ENCODE measurements at regions not wholly inside any gene's neighbourhood (a gene's known extent, or its start where the extent isn't known, plus 50 kb on each side); places are given as distances from the start of the nearest gene placed in this dataset.
"Not testable (repeated sequence)": the region's sequence is repeated elsewhere in the genome, so short reads cannot be mapped to it uniquely, and the experiment has no call there.

DNA sequence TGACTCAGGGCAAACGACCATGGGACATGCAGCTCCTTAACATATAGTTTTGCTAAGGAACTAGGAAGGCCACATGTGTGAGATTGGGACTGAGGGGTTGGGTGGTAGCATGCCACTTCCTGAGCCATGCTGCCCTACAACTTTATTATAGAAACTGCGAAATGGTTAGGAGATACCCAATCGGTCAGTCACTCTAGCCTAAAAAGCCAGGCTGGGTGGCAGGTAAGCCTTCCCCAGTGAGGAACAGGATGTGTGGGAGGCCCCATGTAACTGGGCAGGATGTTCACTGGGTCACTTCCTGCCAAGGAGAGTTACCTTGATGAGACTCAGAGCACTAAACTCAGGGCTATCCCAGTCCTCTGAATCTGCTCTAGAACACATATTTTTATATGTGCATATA, 123.5 kb downstream of the MAP3K7 start:
- no peak for DNase-seq
- intact Hi-C loops (cut with DNase I), result no loop called here
- no peak for ATAC-seq

DNA sequence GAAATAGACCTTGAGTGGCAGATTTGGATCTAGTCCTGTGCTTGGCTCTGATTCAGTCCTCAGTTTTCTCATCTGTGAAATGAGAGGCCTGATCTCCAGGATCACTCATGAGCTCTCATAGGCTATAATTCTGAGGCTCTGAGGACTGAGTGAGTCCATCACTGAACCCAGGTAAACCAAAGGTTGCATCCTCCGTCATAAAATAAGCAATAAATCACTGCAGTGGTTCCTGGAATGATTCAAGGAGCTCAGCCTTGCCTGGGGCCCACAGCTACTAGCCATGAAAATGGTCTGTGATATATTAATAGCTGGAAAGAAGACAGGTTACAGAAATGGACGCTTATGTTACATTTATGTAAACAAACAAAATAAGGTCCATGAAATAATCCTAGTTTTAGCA, 124.8 kb downstream of the MAP3K7 start:
- no peak for DNase-seq
- intact Hi-C loops (cut with DNase I), result no loop called here
- ATAC-seq, result no peak

DNA sequence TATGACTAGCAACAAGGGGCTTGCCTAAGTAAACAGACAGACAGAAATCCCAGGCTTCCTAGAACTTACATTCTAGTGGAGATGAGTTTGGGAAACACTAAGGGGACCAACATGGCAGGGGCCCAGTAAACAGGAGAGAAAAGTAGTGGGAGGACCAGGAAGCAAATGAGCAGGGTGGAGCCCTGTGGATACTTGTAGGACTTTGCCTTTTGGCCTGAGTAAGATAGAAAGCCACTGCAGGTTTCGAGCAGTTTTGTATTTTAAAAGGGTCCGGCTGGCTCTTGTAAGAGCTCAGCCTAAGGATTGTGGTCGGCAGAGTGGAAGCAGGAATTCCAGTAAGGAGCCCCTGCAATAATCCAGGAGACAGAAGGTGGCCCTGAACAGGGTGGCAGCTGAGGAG, 125.5 kb downstream of the MAP3K7 start:
- intact Hi-C loops (cut with DNase I), result no loop called here
- ATAC-seq, result no peak
- DNase-seq, result no peak

DNA sequence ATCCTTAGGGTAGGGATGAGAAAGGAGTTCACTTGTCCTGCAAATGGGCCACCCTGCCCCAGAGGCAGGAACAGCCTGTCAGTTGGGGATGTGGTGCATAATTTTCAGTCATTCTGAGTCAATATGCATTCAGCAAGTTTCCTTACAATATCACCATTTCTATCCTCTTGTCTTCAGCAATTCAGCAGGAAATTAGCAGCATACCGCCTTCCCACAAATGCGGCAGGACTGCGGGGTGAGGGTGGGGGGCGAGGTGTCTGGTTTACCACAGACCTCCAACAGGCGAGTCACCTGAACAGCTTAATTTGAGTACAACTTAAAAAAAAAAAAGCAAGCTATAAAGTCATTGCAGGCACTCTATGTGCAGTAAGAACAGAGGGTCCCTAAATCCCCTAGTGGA, 126.8 kb downstream of the MAP3K7 start:
- ATAC-seq, result no peak
- intact Hi-C loops (cut with DNase I), result no loop called here

DNA sequence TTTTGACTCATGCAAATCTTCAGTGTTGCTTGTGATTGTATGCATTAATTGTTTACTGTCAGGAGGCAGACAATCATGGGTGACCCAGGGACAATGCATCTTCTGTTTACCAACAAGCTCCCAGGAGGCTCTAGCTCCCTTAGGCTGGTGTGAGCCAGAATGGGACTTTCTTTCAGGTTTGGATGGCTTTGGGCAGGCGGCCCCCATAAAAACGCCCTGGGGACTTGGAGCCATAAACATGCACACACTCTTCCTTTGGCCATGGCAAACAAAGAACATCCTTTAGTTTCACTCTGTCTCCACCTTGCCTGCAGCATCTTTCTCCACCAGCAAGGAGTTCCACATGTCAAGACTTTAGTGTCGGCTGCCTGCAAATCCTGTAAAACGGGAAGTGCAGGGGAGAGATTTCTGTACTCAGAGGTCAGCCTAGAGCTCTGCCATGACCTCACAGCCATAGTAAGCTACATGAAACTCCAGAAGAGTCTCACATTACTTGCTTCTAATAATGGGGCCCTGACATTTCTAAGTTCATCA, 127.6 kb downstream of the MAP3K7 start:
- ATAC-seq, result no peak
- DNase-seq, result no peak
- intact Hi-C loops (cut with DNase I), result no loop called here

More for the DNA sequence above, 126.8 kb downstream of the MAP3K7 start:
- no peak for DNase-seq

DNA sequence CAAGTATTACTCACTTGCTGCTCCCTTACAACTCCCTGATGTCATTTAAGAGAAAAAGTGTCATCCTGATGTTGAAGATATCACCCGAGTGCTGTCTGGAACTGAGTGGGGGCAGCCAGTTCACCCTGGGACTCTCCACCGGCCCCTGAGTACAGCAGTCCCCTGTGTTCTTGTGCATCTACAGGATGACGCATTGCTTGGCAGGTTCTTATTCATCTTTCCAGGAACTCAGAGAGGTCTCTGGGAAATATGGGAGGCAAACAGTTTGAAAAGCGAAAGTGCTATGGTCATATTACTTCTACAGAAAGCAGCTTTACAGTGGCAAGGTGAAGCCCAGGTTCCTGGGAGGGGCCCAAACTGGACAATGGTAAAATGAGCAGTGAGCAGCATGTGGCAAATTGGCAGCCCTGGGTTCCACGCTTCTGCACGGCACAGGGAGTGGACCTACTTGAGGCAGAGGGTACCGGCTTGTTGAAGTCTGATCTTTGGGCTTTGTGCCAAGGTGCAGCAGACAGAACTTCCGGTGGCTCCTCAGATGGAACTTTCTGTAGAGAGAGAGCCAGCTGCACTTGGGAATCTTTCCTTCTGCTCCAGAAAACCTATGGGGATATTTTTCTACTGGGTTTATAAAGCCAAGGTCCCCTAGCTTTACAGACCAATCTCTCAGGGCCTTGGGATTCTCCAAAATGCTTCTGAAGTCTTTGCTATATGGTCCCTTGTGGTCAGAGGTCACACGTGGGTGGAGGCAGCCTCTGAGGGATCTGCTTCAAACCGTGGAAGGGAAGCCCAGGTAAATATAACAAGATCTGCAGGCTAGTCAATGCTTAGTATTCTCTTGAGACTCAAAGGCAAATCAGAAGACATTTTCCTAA, 128.3 kb downstream of the MAP3K7 start:
- ATAC-seq (peak in 1 of 2 donors; percentile 85), DNase-seq (no peak)

DNA sequence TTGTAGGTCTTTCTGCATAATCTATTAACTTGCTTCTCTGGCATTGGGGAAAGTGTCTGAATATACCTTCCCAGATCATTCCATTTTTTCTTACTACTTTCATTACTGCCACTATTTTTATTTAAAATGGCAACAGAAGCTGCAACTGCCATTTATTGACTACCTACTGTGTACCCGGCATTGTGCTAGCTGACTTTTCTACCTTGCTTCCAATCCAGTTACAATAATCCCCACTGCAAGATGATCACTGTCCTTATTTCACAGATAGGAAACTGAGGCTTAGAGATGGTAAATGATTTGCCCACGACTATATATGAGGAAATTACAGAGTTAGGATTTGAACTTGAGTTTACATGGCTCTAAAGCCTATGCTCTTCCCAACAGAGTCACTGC, 129.0 kb downstream of the MAP3K7 start:
- intact Hi-C loops (cut with DNase I), result no loop called here
- ATAC-seq, result no peak
- no peak for DNase-seq

More for the DNA sequence above, 128.3 kb downstream of the MAP3K7 start:
- intact Hi-C loops (cut with DNase I), result no loop called here

DNA sequence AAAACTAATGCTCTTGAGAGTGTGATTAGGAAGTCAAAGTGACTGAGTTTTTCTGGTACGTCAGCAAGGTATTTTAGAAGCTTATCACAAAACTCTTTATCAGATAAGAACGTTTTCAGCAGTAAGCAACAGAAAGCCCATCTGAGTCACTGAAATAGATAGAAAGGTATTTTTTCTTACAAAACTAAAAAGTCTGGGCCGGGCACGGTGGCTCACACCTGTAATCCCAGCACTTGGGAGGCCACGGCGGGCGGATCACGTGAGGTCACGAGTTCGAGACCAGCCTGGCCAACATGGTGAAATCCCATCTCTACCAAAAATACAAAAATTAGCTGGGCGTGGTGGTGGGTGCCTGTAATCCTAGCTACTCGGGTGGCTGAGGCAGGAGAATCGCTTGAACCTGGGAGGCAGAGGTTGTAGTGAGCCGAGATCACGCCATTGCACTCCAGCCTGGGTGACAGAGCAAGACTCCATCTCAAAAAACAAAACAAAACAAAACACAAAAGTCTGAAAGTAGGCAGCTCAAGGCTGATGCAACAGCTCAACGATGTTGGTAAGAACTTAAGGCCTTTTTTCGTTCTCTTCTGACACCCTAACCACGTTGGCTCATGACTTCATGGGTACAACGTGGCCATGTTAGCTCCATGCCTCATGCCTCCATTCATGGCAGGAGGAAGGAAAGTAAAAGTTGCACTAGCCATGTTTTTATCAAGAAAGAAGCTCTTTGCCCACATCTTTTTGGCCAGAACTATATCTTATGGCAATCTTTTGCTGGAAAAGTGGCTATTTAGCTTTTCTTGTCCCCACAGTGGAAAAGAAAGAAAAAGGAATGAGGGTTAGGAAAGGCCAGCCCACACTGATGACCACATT, 129.6 kb downstream of the MAP3K7 start:
- DNase-seq; ATAC-seq; intact Hi-C loops (cut with DNase I): not testable (repeated sequence)

DNA sequence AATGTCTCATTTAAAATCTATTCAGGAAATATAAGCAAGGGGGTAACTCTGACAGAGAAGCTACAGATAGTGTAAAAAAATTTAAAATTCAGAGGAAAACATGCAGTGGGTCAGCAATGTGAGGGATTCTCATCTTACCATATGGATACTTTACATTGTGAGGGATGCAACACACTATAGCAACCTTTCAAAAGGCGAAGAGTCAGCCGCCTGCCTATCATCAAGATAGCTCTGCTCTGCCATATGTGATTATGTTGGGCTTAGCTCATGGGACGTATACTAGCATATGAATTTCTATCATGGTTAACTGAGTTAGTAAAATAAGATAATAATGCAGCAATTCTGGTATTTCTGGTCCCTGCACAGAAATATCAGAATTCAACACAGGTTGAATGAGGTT, 130.9 kb downstream of the MAP3K7 start:
- ATAC-seq (no peak), DNase-seq (no peak)
- intact Hi-C loops (cut with DNase I), result no loop called here

DNA sequence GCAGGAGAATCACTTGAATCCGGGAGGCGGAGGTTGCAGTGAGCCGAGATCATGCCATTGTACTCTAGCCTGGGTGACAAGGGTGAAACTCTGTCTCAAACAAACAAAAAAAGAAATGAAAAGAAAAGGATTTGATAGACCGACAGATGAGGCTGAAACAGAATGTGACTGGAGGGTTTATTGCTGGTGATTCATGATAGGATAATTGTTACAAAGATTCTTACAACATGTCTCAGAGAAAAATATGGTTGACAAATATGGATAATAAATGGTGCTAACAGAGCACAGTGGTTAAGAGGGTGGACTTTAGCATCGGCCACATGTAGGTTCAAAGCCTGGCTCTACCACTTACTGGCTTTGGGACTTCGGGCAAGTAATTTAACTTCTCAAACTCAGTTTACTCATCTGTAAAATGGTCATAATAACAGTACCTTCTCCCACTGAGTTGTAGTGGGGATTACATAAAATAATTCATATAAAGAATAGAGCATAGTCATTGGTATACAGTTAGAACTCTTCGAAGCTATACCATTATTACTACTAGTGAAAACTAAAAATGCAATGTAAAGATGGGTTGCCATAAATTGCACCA, 131.9 kb downstream of the MAP3K7 start:
- intact Hi-C loops (cut with DNase I), result no loop called here
- no peak for ATAC-seq
- no peak for DNase-seq

DNA sequence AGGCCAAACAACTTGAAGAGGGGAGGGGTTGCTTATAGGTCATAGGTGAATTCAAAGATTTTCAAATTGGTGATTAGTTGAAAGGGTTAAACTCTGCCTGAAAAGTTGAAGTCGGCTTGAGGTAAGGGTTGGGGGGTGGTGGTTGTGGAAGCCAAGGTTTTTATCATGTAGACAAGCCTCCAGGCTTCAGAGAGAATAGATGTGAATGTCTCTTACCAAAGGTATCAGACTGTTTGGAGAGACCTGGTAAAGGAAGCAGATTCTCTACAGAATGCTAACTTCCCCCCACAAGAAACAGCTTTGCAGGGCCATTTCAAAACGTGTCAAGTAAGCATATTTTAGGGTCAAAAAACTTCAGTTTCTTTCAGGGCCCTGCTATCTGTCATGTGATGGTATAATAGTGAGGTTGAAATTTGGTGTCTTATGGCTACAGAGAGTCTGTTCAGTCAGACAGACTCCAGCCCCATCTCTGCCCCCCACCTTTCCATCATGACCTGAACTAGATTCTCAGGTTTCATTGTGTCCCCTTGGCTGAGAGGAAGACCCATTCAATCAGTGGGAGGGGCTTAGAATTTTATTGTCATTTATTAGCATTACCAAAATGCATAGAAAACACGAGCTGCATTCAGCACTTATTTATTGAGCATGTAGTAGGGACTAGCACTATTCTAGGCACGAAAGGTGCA, 136.5 kb downstream of the MAP3K7 start:
- intact Hi-C loops (cut with DNase I), result no loop called here
- ATAC-seq, result no peak
- DNase-seq, result no peak

DNA sequence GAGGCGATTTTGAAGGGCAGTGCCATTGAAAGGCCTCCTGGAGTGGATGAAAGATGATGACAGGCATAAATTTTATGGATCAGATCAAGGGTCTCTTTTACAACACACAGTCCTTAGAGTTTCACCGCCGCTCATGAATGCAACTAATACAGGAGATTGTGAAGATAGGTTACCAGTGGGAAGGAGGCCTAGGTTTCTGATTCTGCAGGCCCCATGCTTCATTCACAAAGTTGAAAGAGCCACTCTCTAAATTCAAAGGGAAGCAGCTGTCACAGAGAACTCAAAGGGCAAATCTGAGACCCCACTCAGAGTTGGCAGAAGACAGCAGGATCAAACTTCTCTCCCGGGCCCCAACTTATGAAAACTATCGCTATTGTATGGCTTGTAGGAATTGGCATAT, 137.6 kb downstream of the MAP3K7 start:
- intact Hi-C loops (cut with DNase I), result no loop called here
- no peak for ATAC-seq
- no peak for DNase-seq

DNA sequence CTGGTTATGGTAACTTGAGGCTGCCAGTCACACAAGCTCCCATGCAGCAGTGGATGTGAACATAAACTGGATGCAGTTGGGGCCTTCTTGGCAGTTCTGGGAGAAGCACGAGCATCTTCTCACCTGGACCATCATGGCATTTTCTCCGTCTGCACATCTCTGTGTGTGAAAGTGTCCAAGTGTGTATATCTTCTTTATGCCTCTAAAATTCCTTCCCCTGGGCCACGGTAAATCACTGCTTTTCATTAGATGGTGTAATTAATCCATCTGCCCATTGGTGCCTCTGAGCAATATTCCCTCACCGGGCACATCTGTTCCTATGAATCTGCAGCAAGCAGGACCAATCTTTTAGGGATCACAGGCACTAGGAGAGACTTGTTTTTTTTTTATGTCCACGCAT, 138.0 kb downstream of the MAP3K7 start:
- ATAC-seq, result no peak
- intact Hi-C loops (cut with DNase I), result no loop called here
- no peak for DNase-seq

DNA sequence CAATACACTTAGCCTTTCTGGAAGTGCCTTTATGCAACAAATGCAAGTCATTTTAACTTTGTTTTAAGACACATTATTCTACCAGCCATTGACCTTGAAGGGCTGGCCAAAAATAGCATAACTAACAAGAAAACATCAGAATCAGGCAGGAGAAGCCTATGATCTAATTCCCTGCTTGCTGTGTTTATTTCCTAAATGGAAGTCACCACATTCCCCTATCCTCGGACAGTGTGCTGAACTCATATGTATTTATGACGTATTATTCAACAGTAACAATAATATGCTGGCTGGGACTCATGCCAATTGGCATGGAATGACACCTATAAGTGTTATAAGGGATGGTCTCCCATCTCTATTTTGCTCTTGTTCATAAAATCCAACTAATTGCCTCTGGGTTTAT, 140.7 kb downstream of the MAP3K7 start:
- DNase-seq, result no peak
- intact Hi-C loops (cut with DNase I), result no loop called here
- no peak for ATAC-seq

DNA sequence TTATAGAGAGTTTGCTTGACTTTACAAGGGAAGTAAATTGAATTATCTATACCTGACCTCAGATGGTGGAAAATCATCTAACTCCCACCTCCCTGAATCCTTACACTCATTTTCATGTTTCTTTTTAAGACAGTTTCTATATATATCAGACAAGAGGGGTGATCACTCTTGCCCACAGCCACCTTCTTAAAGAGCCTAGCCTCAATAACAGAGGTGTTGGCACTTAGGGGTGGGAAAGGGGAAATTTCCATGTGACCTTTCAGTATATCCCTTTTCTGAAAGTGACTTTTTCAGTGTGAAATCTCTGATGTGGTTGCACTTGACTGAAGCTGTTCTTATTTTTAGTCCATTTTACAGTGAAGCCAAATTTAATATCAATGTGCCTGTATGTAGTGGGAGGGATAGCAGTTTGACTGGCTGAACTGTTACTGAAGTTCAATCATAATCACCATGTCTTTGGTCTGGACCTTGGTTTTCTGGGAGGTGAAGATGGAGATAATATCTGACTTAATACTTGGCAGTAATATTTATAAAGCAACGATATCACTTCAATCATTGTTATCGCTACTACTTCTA, 141.3 kb downstream of the MAP3K7 start:
- no peak for DNase-seq
- no peak for ATAC-seq
- intact Hi-C loops (cut with DNase I), result no loop called here

DNA sequence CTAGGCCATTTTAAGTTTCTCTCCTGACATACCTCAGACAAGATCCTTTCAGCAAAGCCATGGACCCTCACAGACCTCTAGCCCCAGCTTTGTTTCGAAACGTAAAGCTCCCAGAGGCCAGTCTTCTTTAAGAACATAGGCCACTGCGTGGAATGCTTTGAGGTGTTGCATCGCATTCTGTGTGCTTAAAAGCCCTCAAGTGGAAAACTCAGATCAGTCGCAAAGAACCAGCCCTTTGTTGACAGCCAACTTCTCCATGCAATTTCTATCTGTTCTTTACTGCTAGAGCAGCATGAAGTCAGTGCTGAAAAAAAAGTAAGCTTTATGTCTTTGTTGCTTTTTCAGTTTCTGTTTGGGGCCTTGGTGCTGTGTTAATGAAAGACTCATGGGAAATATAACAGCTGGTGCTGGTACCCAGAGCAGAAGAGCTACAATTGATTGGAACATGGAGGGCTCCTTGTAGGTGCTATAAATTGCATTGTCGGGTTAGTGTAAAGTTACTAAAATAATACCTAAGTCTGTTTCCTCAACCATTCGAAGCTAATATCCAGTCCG, 142.6 kb downstream of the MAP3K7 start:
- intact Hi-C loops (cut with DNase I), result no loop called here
- ATAC-seq (no peak), DNase-seq (no peak)

DNA sequence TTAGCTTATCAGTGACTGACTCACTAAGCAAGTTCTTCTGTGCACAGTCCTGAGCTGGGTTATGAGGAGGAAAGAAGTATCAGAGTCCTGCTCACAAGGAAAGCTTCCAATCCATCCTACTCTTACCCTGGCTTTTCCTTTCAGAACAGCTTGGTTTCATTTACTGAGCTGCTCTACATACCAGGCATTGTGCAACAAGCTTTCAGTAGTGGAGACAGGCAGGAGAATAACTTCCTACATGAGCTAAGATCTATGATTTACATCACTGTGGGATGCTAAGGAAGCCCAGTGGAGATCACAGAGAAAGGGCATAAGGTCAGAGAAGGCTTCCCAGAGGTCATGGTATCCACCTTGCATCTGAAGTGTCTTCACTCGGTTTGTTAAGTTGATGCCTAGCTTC, 144.5 kb downstream of the MAP3K7 start:
- ATAC-seq, result no peak
- intact Hi-C loops (cut with DNase I), result no loop called here
- no peak for DNase-seq

DNA sequence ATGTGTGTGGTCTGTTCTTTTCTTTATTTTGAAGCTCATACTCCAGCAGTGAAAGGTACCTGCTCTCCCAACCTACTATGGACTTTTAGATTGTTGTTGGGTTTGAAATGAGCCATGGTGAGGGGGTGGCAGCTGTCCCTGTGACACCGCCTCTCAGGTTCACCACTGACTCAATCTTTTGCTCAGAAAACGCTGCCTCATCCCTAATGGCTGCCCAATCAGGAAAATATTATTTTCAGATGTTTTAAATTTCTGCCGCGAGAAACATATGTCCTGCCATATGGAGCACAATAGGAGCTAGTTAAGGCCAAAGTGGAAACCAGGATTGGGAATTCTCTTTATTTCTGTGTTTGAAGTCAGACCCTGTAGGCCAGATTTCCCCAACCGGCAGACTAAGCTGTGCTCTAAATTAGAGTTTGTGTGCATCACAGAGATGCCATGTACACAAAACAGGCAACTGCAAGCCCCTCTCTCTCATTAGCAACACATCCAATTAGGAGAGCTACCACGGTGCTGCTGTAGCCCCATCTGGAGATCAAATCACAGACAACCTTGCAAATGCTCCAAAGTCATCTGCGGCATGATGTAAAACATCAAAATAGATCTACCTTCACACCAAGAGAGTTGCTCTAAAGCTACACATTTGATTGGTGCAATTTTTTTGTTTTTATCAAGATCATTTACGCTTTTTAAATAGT, 144.1 kb upstream of the BACH2 start:
- DNase-seq, result no peak
- intact Hi-C loops (cut with DNase I), result no loop called here
- ATAC-seq, result no peak
